SH-SY5Y (cell line): ENCODE measurements at regions not wholly inside any gene's neighbourhood (a gene's known extent, or its start where the extent isn't known, plus 50 kb on each side); places are given as distances from the start of the nearest gene placed in this dataset.

ENCODE experiments used
- GATA2 ChIP-seq: IDR thresholded peaks from 2 replicates; pipeline ENCODE4 v1.6.1; 2011; ENCODE audit warnings: mild to moderate bottlenecking, low read depth, low read length
- GATA3 ChIP-seq: IDR thresholded peaks from 2 replicates; pipeline ENCODE4 v1.6.1; 2011; ENCODE audit warnings: low read depth, mild to moderate bottlenecking, low read length, moderate library complexity

DNA sequence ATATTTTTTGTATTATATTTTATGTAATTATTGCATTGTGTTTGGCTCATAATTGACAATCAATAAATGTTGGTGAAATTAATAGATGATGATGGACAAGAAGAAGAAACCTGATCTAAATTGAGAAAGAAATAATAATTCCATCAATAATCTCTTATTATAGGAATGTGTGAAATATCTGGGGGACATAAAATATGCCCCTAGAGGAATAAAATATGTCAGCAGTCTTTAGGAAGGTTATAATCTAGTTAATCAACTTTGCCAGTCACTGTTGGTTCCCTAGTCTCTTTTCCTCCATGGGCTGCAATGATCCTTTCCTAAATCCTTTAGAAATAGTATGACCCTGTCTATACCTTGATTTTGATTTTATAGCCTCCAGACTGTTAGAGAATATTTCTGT is 549.7 kb upstream of the ADGRL4 start:
- TF ChIP-seq GATA2 = no peak
- TF ChIP-seq GATA3 = no peak
